Aorta (tissue), 5 donors: ENCODE measurements at regions not wholly inside any gene's neighbourhood (a gene's known extent, or its start where the extent isn't known, plus 50 kb on each side); places are given as distances from the start of the nearest gene placed in this dataset.
"Not testable (repeated sequence)": the region's sequence is repeated elsewhere in the genome, so short reads cannot be mapped to it uniquely, and the experiment has no call there.

ENCODE experiments used
- ATAC-seq: fragments of 200-7000 bp; cut with Tn5 transposase; one replicate; pipeline ENCODE4 v1.9.1; 2022; ENCODE audit warnings: moderate library complexity; ENCODE audit not compliant: low FRiP score
- DNase-seq, 2 donors: peaks; one replicate each; pipeline ENCODE4 v3.0.0-alpha.2; 2020
- H3K27ac ChIP-seq, 2 donors: one replicate each; pipeline ENCODE4 v1.5.1; 2013; ENCODE audit warnings: low read length in 2 of 2, mild to moderate bottlenecking in 2 of 2, moderate library complexity in 2 of 2, control low read depth in 1 of 2, inconsistent platforms in 1 of 2, low read depth in 1 of 2
- H3K27me3 ChIP-seq, 2 donors: one replicate each; pipeline ENCODE4 v1.6.1; 2013; ENCODE audit warnings: control low read depth in 1 of 2, low read length in 1 of 2, mild to moderate bottlenecking in 1 of 2, moderate library complexity in 1 of 2; ENCODE audit not compliant: insufficient read depth in 2 of 2, control insufficient read depth in 1 of 2
- H3K36me3 ChIP-seq, 2 donors: one replicate each; pipeline ENCODE4 v1.6.1; 2013; ENCODE audit warnings: control low read depth in 1 of 2, low read length in 1 of 2, mild to moderate bottlenecking in 1 of 2; ENCODE audit not compliant: insufficient read depth in 2 of 2, control insufficient read depth in 1 of 2
- H3K4me1 ChIP-seq, 2 donors: one replicate each; pipeline ENCODE4 v1.6.1; 2013; ENCODE audit warnings: low read length in 2 of 2, control low read depth in 1 of 2, mild to moderate bottlenecking in 1 of 2, moderate library complexity in 1 of 2; ENCODE audit not compliant: insufficient read depth in 2 of 2, control insufficient read depth in 1 of 2
- H3K4me3 ChIP-seq, 2 donors: one replicate each; pipeline ENCODE4 v1.5.1; 2013; ENCODE audit warnings: low read length in 2 of 2, control low read depth in 1 of 2, mild to moderate bottlenecking in 1 of 2
- H3K9me3 ChIP-seq: one replicate; pipeline ENCODE4 v1.6.1; 2013; ENCODE audit warnings: mild to moderate bottlenecking, low read length; ENCODE audit not compliant: control insufficient read depth
- WGBS, 2 donors: extraction: QIAGEN DNeasy Blood & Tissue Kit; methylation state at CpG; one replicate each; pipeline ENCODE4 v1.1.7; 2013; 5-methylcytosine and 5-hydroxymethylcytosine counted together
- intact Hi-C, 2 donors: fragments of 100-400 bp; cut with DNase I; formaldehyde crosslinking; loops; one replicate each; pipeline versions ENCODE4 v1.14.2 to v1.15.0; 2022
- donor health status: healthy with polysubstance abuse.
- donor health status: Bipolar disorder and iron deficiency.
- donor health status: DM: no; HTN: no; CAD: no.
- donor health status: DM: no; HTN: no; CAD: no.
- donor health status: DM: yes; HTN: yes; CAD: no.

GRCh38 chr2:83115155-83115554 lies 1343.9 kb downstream of the SUCLG1 start:
- Histone ChIP-seq H3K9me3 (peaks cover 1% of the 10 kb centered on the region), H3K27me3 (no peaks in the 10 kb centered on the region), H3K4me1 (no peaks in the 10 kb centered on the region), H3K27ac (no peak overlapping the region), H3K4me3 (no peak overlapping the region), H3K36me3 (no peaks in the 10 kb centered on the region)
- 76 to 77% methylated on average over 1 of the region's 1 CpG for WGBS, 2 donors
- DNase-seq (no peak), ATAC-seq (no peak)
- intact Hi-C loops, result no loop called here

GRCh38 chr2:83113953-83114352 lies 1345.1 kb downstream of the SUCLG1 start:
- Histone ChIP-seq H3K27ac (no peak overlapping the region), H3K4me1 (no peaks in the 10 kb centered on the region), H3K27me3 (no peaks in the 10 kb centered on the region), H3K36me3 (no peaks in the 10 kb centered on the region), H3K4me3 (no peak overlapping the region), H3K9me3 (peaks cover 1% of the 10 kb centered on the region)
- ATAC-seq (no peak), DNase-seq (no peak)
- 88 to 89% methylated on average over 3 of the region's 3 CpGs for WGBS, 2 donors
- intact Hi-C loops, result no loop called here

GRCh38 chr2:83112858-83113257 lies 1346.2 kb downstream of the SUCLG1 start:
- intact Hi-C loops, result no loop called here
- Histone ChIP-seq H3K27me3 (no peaks in the 10 kb centered on the region), H3K36me3 (no peaks in the 10 kb centered on the region), H3K4me1 (no peaks in the 10 kb centered on the region), H3K4me3 (no peak overlapping the region), H3K27ac (no peak overlapping the region), H3K9me3 (peaks cover 1% of the 10 kb centered on the region)
- 76 to 83% methylated on average over 2 of the region's 2 CpGs for WGBS, 2 donors
- ATAC-seq (no peak), DNase-seq (no peak)

GRCh38 chr2:83109284-83109683 lies 1349.8 kb downstream of the SUCLG1 start:
- DNase-seq (no peak), ATAC-seq (no peak)
- WGBS, 2 donors, result 72 to 77% methylated on average over 1 of the region's 1 CpG
- Histone ChIP-seq H3K9me3 (peaks cover 2% of the 10 kb centered on the region), H3K36me3 (no peaks in the 10 kb centered on the region), H3K27me3 (no peaks in the 10 kb centered on the region), H3K4me3 (no peak overlapping the region), H3K4me1 (no peaks in the 10 kb centered on the region), H3K27ac (no peak overlapping the region)
- intact Hi-C loops, result no loop called here

- Histone ChIP-seq H3K27ac (no peak overlapping the region), H3K4me1 (no peaks in the 10 kb centered on the region), H3K36me3 (no peaks in the 10 kb centered on the region), H3K27me3 (no peaks in the 10 kb centered on the region), H3K9me3 (peaks cover 1% of the 10 kb centered on the region), H3K4me3 (no peak overlapping the region)
- DNase-seq (no peak), ATAC-seq (no peak)
- intact Hi-C loops, result no loop called here
Measured at GRCh38 chr2:83106853-83107252, 1352.2 kb downstream of the SUCLG1 start.

GRCh38 chr2:83104202-83104601 lies 1354.9 kb downstream of the SUCLG1 start:
- Histone ChIP-seq H3K27ac (no peak overlapping the region), H3K4me1 (no peaks in the 10 kb centered on the region), H3K36me3 (no peaks in the 10 kb centered on the region), H3K4me3 (no peak overlapping the region), H3K27me3 (no peaks in the 10 kb centered on the region), H3K9me3 (peaks cover 1% of the 10 kb centered on the region)
- 92 to 97% methylated on average over 1 of the region's 1 CpG for WGBS, 2 donors
- DNase-seq (no peak), ATAC-seq (no peak)
- intact Hi-C loops, result no loop called here

GRCh38 chr2:83103613-83104012 lies 1355.5 kb downstream of the SUCLG1 start:
- H3K27me3 ChIP-seq, result no peaks in the 10 kb centered on the region
- H3K9me3 ChIP-seq, result peaks cover 1% of the 10 kb centered on the region
- 3 to 6% methylated on average over 1 of the region's 1 CpG for WGBS, 2 donors
- H3K4me1 ChIP-seq, result no peaks in the 10 kb centered on the region
- intact Hi-C loops, result no loop called here
- H3K27ac ChIP-seq, result no peak overlapping the region
- no peak overlapping the region for H3K4me3 ChIP-seq
- H3K36me3 ChIP-seq, result no peaks in the 10 kb centered on the region
- ATAC-seq (no peak), DNase-seq (no peak)

- H3K27ac ChIP-seq, H3K27me3 ChIP-seq, H3K36me3 ChIP-seq, DNase-seq, intact Hi-C loops, H3K4me1 ChIP-seq, H3K9me3 ChIP-seq, ATAC-seq, H3K4me3 ChIP-seq: not testable (repeated sequence)
- WGBS, 2 donors, result 89 to 94% methylated on average over 15 of the region's 15 CpGs
Measured at GRCh38 chr2:83089051-83089450, 1370.0 kb downstream of the SUCLG1 start.

GRCh38 chr2:83085869-83086268 lies 1373.2 kb downstream of the SUCLG1 start:
- 85 to 92% methylated on average over 2 of the region's 2 CpGs for WGBS, 2 donors
- no peaks in the 10 kb centered on the region for H3K27me3 ChIP-seq
- no peak overlapping the region for H3K27ac ChIP-seq
- no peak overlapping the region for H3K4me3 ChIP-seq
- ATAC-seq, result no peak
- DNase-seq, result no peak
- H3K4me1 ChIP-seq, result no peaks in the 10 kb centered on the region
- H3K36me3 ChIP-seq, result no peaks in the 10 kb centered on the region
- no peaks in the 10 kb centered on the region for H3K9me3 ChIP-seq
- intact Hi-C loops, result no loop called here
